ENCODE measurements at regions not wholly inside any gene's neighbourhood (a gene's known extent, or its start where the extent isn't known, plus 50 kb on each side); places are given as distances from the start of the nearest gene placed in this dataset.

DNA sequence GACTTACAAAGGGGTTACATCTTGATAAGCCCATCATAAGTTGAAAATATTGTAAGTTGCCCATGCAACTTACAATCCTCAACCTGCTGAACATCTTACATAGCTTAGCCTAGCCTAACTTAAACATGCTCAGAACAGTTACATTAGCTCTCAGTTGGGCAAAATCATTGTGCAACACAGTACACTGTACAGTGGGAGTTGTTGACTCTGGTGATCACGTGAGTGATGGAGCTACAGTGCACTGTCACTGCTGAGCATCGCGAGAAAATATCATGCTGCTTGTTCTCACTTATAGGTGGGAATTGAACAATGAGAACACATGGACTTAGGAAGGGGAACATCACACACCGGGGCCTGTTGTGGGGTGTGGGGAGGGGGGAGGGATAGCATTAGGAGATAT lies 214.9 kb upstream of the ZMIZ1 start:
- H3K4me3 ChIP-seq: no peak overlapping the region
- H3K27me3 ChIP-seq: no peaks in the 10 kb centered on the region
- TF ChIP-seq POLR2A (IDR thresholded peaks at IDR 0.05): no peak
- TF ChIP-seq, protein P1, sequence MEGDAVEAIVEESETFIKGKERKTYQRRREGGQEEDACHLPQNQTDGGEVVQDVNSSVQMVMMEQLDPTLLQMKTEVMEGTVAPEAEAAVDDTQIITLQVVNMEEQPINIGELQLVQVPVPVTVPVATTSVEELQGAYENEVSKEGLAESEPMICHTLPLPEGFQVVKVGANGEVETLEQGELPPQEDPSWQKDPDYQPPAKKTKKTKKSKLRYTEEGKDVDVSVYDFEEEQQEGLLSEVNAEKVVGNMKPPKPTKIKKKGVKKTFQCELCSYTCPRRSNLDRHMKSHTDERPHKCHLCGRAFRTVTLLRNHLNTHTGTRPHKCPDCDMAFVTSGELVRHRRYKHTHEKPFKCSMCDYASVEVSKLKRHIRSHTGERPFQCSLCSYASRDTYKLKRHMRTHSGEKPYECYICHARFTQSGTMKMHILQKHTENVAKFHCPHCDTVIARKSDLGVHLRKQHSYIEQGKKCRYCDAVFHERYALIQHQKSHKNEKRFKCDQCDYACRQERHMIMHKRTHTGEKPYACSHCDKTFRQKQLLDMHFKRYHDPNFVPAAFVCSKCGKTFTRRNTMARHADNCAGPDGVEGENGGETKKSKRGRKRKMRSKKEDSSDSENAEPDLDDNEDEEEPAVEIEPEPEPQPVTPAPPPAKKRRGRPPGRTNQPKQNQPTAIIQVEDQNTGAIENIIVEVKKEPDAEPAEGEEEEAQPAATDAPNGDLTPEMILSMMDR (IDR thresholded peaks at IDR 0.05 in 4 of 5, conservative IDR thresholded peaks at IDR 0.05 in 1 of 5): no peak
- peaks cover 14 to 18% of the 10 kb centered on the region in 2 donors for H3K4me1 ChIP-seq
- no peak for ATAC-seq
- intact Hi-C loops (cut with DNase I; ENCODE audit: low total_unique reads) (no loop called here), in situ Hi-C loops (cut with MboI; ENCODE audit: low sequenced_read_pairs in 4 of 4) (no loop called here)
- no peaks in the 10 kb centered on the region for H3K36me3 ChIP-seq
- no peak for DNase-seq
- no peaks in the 10 kb centered on the region for H3K9me3 ChIP-seq
- no peak overlapping the region for H3K27ac ChIP-seq

DNA sequence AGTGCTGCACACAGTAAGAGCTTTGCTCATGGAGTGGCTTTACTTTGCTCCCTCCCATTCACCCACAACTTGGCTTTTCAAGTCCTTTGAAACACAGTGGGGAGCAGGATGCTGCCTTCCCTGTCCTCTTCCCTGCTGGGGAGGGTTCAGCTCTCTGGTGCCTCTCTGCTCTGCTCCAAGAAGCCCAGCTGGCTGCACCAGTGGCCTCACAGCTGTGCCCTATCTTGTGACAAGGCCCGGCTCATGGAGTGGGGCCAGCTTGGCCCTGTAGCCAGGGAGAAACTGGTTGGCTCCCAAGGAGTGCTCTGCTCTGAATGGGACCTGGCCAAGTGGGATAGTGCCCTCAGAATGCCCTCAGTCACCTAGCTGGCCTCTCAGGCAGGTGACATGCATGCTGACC lies 212.3 kb upstream of the ZMIZ1 start:
- intact Hi-C loops (cut with DNase I; ENCODE audit: low total_unique reads) (no loop called here), in situ Hi-C loops (cut with MboI; ENCODE audit: low sequenced_read_pairs in 4 of 4) (no loop called here)
- no peak overlapping the region for H3K4me3 ChIP-seq
- no peaks in the 10 kb centered on the region for H3K36me3 ChIP-seq
- ATAC-seq (peak; percentile 92 to 98), DNase-seq (peak; percentile 80 to 91)
- no peaks in the 10 kb centered on the region for H3K9me3 ChIP-seq
- TF ChIP-seq, protein P1 (IDR thresholded peaks at IDR 0.05 in 4 of 5, conservative IDR thresholded peaks at IDR 0.05 in 1 of 5): no peak
- TF ChIP-seq POLR2A (IDR thresholded peaks at IDR 0.05): no peak
- H3K27me3 ChIP-seq: no peaks in the 10 kb centered on the region
- H3K4me1 ChIP-seq: peaks cover 14 to 18% of the 10 kb centered on the region in 2 donors
- peak overlapping the region; percentile 29 to 60 (median 42) for H3K27ac ChIP-seq

DNA sequence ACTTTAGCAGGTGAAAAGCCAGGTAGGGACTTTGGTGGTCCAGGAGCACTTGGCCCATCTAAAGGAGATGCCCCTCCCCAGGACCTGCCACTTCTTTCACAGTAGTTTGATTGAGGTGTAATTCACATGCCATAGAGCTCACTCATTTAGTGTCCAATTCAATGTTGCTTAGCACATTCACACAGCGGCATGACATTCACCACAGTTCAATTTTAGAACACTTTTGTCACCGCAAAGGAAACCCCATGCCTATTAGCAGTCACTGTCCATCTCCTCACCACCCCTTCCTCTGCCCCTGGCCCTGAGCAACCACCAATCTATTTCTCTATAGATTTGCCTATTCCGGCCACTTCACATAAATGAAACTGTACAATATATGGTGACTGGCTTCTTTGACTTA lies 211.6 kb upstream of the ZMIZ1 start:
- in situ Hi-C loops (cut with MboI; ENCODE audit: low sequenced_read_pairs in 4 of 4): no loop called here
- DNase-seq (no peak), ATAC-seq (peak; percentile 49 to 75)
- H3K36me3 ChIP-seq: no peaks in the 10 kb centered on the region
- H3K4me3 ChIP-seq: no peak overlapping the region
- H3K9me3 ChIP-seq: no peaks in the 10 kb centered on the region
- intact Hi-C loops (cut with DNase I; ENCODE audit: low total_unique reads): no loop called here
- H3K27ac ChIP-seq: peak overlapping the region in 2 of 4 donors; percentile 51 to 60
- TF ChIP-seq, protein P1 (IDR thresholded peaks at IDR 0.05 in 4 of 5, conservative IDR thresholded peaks at IDR 0.05 in 1 of 5): no peak
- no peak for TF ChIP-seq POLR2A (IDR thresholded peaks at IDR 0.05)
- H3K27me3 ChIP-seq: no peaks in the 10 kb centered on the region
- H3K4me1 ChIP-seq: peaks cover 14 to 18% of the 10 kb centered on the region in 2 donors

DNA sequence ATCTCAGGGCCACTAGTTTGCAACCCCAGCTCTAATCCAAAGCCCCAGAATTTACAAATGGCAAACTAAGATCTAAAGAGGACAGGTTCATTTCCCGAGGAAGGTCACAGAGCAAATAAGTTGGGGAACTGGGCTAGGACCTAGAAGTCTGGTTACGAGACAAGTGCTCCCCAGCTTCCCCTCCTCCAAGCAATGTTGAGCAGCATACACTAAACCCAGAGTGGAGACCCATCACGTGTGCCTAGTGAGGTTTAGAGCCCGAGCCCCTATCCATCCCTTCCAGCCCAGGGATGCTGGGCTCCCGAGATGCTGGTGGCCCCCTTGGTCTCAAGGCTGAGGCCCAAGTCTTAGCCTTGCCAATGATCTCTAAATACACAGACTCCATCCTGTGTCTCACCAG lies 209.5 kb upstream of the ZMIZ1 start:
- in situ Hi-C loops (cut with MboI; ENCODE audit: low sequenced_read_pairs in 4 of 4): no loop called here

More for the DNA sequence above, 209.5 kb upstream of the ZMIZ1 start:
- no peak for TF ChIP-seq POLR2A (IDR thresholded peaks at IDR 0.05)
- TF ChIP-seq, protein P1 (IDR thresholded peaks at IDR 0.05 in 4 of 5, conservative IDR thresholded peaks at IDR 0.05 in 1 of 5): no peak
- no peaks in the 10 kb centered on the region for H3K27me3 ChIP-seq
- DNase-seq (no peak), ATAC-seq (no peak)
- intact Hi-C loops (cut with DNase I; ENCODE audit: low total_unique reads): no loop called here
- H3K36me3 ChIP-seq: no peaks in the 10 kb centered on the region
- no peak overlapping the region for H3K27ac ChIP-seq
- no peaks in the 10 kb centered on the region for H3K9me3 ChIP-seq
- H3K4me3 ChIP-seq: no peak overlapping the region
- H3K4me1 ChIP-seq: peaks cover 14 to 18% of the 10 kb centered on the region in 2 donors

Measured in gastrocnemius medialis (tissue), 4 donors.